A549 (cell line): ENCODE measurements at regions not wholly inside any gene's neighbourhood (a gene's known extent, or its start where the extent isn't known, plus 50 kb on each side); places are given as distances from the start of the nearest gene placed in this dataset.

Experiments
- ATAC-seq, 2 experiments: fragments of 200-7000 bp in 1 of 2; fragments of >200 bp in 1 of 2; cut with Nextera tagmentation in 1 of 2; cut with Tn5 transposase in 1 of 2; 3 replicates each; pipeline versions ENCODE4 v1.8.0 to v1.9.1; 2018 to 2020; ENCODE audit warnings: mild to moderate bottlenecking in 1 of 2, moderate library complexity in 1 of 2
- CTCF ChIA-PET: fragments of 300-600 bp; sonication (Branson Sonifier 250); formaldehyde crosslinking; extraction: SDS; loops from one replicate; lab custom pipeline; 2021; ENCODE audit warnings: antibody characterized with exemption, inconsistent platforms; lab: Yijun Ruan, JAX
- POLR2A ChIA-PET: fragments of 350-600 bp; formaldehyde crosslinking; extraction: SDS; loops from one replicate; lab custom pipeline; 2021; ENCODE audit warnings: antibody characterized with exemption, inconsistent platforms; lab: Yijun Ruan, JAX
- DNase-seq, 2 experiments: peaks; one replicate each; pipeline versions ENCODE4 v3.0.0 to v3.0.0-alpha.2; 2011 to 2016; ENCODE audit warnings: low read depth in 1 of 2, low spot score in 1 of 2
- FAIRE-seq: peaks from 2 replicates; lab custom pipeline; 2011; peaks lifted over from hg19 to GRCh38; lab: Jason Lieb, UNC
- H3K27ac ChIP-seq, 2 experiments: fragments of >200 bp; sonication (Bioruptor Twin); formaldehyde crosslinking; 3 replicates each; pipeline ENCODE4 v1.5.1; 2016 to 2017
- H3K4me1 ChIP-seq: fragments of >200 bp; sonication (Bioruptor Twin); formaldehyde crosslinking; 3 replicates; pipeline ENCODE4 v1.6.1; 2016
- H3K4me2 ChIP-seq: fragments of >200 bp; sonication (Bioruptor Twin); formaldehyde crosslinking; 3 replicates; pipeline ENCODE4 v1.6.1; 2016
- H3K4me3 ChIP-seq: fragments of >200 bp; sonication (Bioruptor Twin); formaldehyde crosslinking; 3 replicates; pipeline ENCODE4 v1.5.1; 2016
- H3K9me3 ChIP-seq: fragments of >200 bp; sonication (Bioruptor Twin); formaldehyde crosslinking; 3 replicates; pipeline ENCODE4 v1.6.1; 2016
- BCL3 ChIP-seq: fragments of >200 bp; sonication (Bioruptor Twin); formaldehyde crosslinking; IDR thresholded peaks from 3 replicates; pipeline ENCODE4 v1.6.1; 2016
- BHLHE40 ChIP-seq: IDR thresholded peaks from 2 replicates; pipeline ENCODE4 v1.6.1; 2012; ENCODE audit warnings: low read depth, low read length, inconsistent platforms
- EHF ChIP-seq: fragments of 250-450 bp; sonication (Bioruptor Pico); IDR thresholded peaks from 2 replicates; pipeline ENCODE4 v1.5.0; 2020; ENCODE audit warnings: mild to moderate bottlenecking
- EHMT2 ChIP-seq: fragments of 200-600 bp; sonication (generic); IDR thresholded peaks from 2 replicates; pipeline ENCODE4 v1.6.1; 2016; ENCODE audit warnings: antibody characterized with exemption, low read depth, mild to moderate bottlenecking, moderate library complexity
- FOSL2 ChIP-seq, 2 experiments: fragments of 450-650 bp in 1 of 2; fragments of >200 bp in 1 of 2; sonication (Bioruptor Twin) in 1 of 2; formaldehyde crosslinking; IDR thresholded peaks; 2 replicates each; pipeline versions ENCODE4 v1.5.0 to v1.6.1; 2016 to 2020; ENCODE audit warnings: mild to moderate bottlenecking in 1 of 2, moderate library complexity in 1 of 2
- HDAC2 ChIP-seq: fragments of 200-600 bp; sonication (generic); IDR thresholded peaks from 2 replicates; pipeline ENCODE4 v1.6.1; 2016
- HEYL ChIP-seq: fragments of 250-450 bp; sonication (Bioruptor Pico); IDR thresholded peaks from 2 replicates; pipeline ENCODE4 v1.8.0; 2021; ENCODE audit warnings: mild to moderate bottlenecking, moderate library complexity
- HMGXB4 ChIP-seq: fragments of 250-450 bp; sonication (Bioruptor Pico); IDR thresholded peaks from 2 replicates; pipeline ENCODE4 v1.5.0; 2021; ENCODE audit warnings: mild to moderate bottlenecking, moderate library complexity, borderline replicate concordance
- JUN ChIP-seq, 2 experiments: fragments of >200 bp; sonication (Bioruptor Twin); formaldehyde crosslinking; IDR thresholded peaks; 2 replicates in 1 of 2; 3 replicates in 1 of 2; pipeline ENCODE4 v1.6.1; 2016 to 2017
- KDM1A ChIP-seq: fragments of 200-600 bp; sonication (generic); IDR thresholded peaks from 2 replicates; pipeline ENCODE4 v1.6.1; 2016; ENCODE audit warnings: low read depth, mild to moderate bottlenecking
- MYC ChIP-seq: IDR thresholded peaks from 2 replicates; pipeline ENCODE4 v1.6.1; 2012; ENCODE audit warnings: mild to moderate bottlenecking, inconsistent platforms, low read length, improper control_type of control experiment, borderline replicate concordance
- NR3C1 ChIP-seq: fragments of >200 bp; sonication (Bioruptor Twin); formaldehyde crosslinking; IDR thresholded peaks from 3 replicates; pipeline ENCODE4 v1.6.1; 2017
- PBX3 ChIP-seq: IDR thresholded peaks from 2 replicates; pipeline ENCODE4 v1.6.1; 2012
- PHF8 ChIP-seq: fragments of 200-600 bp; sonication (generic); IDR thresholded peaks from 2 replicates; pipeline ENCODE4 v1.6.1; 2016; ENCODE audit warnings: low read depth, mild to moderate bottlenecking, antibody characterized with exemption, moderate library complexity, borderline replicate concordance
- REST ChIP-seq: fragments of 200-600 bp; sonication (generic); IDR thresholded peaks from 2 replicates; pipeline ENCODE4 v1.6.1; 2016; ENCODE audit warnings: antibody characterized with exemption, mild to moderate bottlenecking, moderate library complexity
- RFX5 ChIP-seq: fragments of 450-650 bp; IDR thresholded peaks from 2 replicates; pipeline ENCODE4 v1.7.1; 2014; ENCODE audit warnings: antibody characterized with exemption, mild to moderate bottlenecking, moderate library complexity
- TFCP2L1 ChIP-seq: fragments of 250-450 bp; sonication (Bioruptor Pico); IDR thresholded peaks from 2 replicates; pipeline ENCODE4 v1.5.0; 2021; ENCODE audit warnings: mild to moderate bottlenecking
- ZSCAN20 ChIP-seq: fragments of 250-450 bp; sonication (Bioruptor Pico); IDR thresholded peaks from 2 replicates; pipeline ENCODE4 v1.8.0; 2022; ENCODE audit warnings: mild to moderate bottlenecking, moderate library complexity
- WGBS: methylation state at CpG from one replicate; pipeline ENCODE4 v1.1.6; 2017; ENCODE audit errors: missing lambda C conversion rate; 5-methylcytosine and 5-hydroxymethylcytosine counted together

- TF ChIP-seq TFCP2L1 (CRISPR knock-in tag) (no peak), BCL3 (no peak), KDM1A (no peak), MYC (no peak), HMGXB4 (CRISPR knock-in tag) (no peak), HDAC2 (no peak), PHF8 (no peak), NR3C1 (no peak)
- DNase-seq = no peak
- no peak overlapping the region for H3K27ac ChIP-seq
- CTCF ChIA-PET = no interaction called here
- 30% methylated on average over 3 of the region's 3 CpGs for WGBS
- no peak for FAIRE-seq
- H3K9me3 ChIP-seq = no peaks in the 10 kb centered on the region
- H3K4me3 ChIP-seq = no peak overlapping the region
- H3K4me1 ChIP-seq = no peaks in the 10 kb centered on the region
- no peak for ATAC-seq
- H3K4me2 ChIP-seq = no peak overlapping the region
- POLR2A ChIA-PET = no interaction called here
Observed at GRCh38 chr3:40677749-40678148, 153.0 kb downstream of the ZNF621 start.

- Histone ChIP-seq H3K27ac (no peak overlapping the region), H3K4me3 (no peak overlapping the region), H3K9me3 (no peaks in the 10 kb centered on the region), H3K4me1 (no peaks in the 10 kb centered on the region), H3K4me2 (no peak overlapping the region)
- WGBS = 21% methylated on average over 4 of the region's 4 CpGs
- ATAC-seq = no peak
- no peak for FAIRE-seq
- no peak for DNase-seq
- TF ChIP-seq JUN (IDR thresholded peaks at IDR 0.05) = no peak
- TF ChIP-seq, all 56 proteins: peak for 0
- POLR2A ChIA-PET = no interaction called here
- CTCF ChIA-PET = no interaction called here
Observed at GRCh38 chr3:40679290-40679689, 154.5 kb downstream of the ZNF621 start.

GRCh38 chr3:40680685-40681657 lies 156.2 kb downstream of the ZNF621 start:
- Histone ChIP-seq H3K4me2 (no peak overlapping the region), H3K27ac (no peak overlapping the region)
- no peak for DNase-seq
- TF ChIP-seq HEYL (CRISPR knock-in tag) (no peak), REST (no peak), EHMT2 (no peak), BHLHE40 (no peak), NR3C1 (no peak), RFX5 (no peak), FOSL2 (IDR thresholded peaks at IDR 0.05) (no peak), FOSL2 (CRISPR knock-in tag; IDR thresholded peaks at IDR 0.05) (no peak), ZSCAN20 (CRISPR knock-in tag) (no peak), PBX3 (no peak), EHF (CRISPR knock-in tag) (no peak)
- TF ChIP-seq, all 56 proteins: peak for 0
- WGBS = 19% methylated on average over 3 of the region's 3 CpGs
- Histone ChIP-seq H3K4me3 (no peak overlapping the region), H3K9me3 (no peaks in the 10 kb centered on the region), H3K4me1 (no peaks in the 10 kb centered on the region)
- POLR2A ChIA-PET = no interaction called here
- CTCF ChIA-PET = no interaction called here
- FAIRE-seq = no peak
- no peak for ATAC-seq
